Panc1 (cell line): ENCODE measurements at regions not wholly inside any gene's neighbourhood (a gene's known extent, or its start where the extent isn't known, plus 50 kb on each side); places are given as distances from the start of the nearest gene placed in this dataset.

ENCODE experiments used
- ATAC-seq: fragments of 200-7000 bp; cut with Tn5 transposase; 2 replicates; pipeline ENCODE4 v1.9.1; 2020; ENCODE audit warnings: mild to moderate bottlenecking, moderate library complexity
- BruUV-seq: library from RNA; stranded (reverse); fragments of 400-500 nt; replicated peaks from 2 replicates; lab custom pipeline; 2021; lab: Mats Ljungman, UMichigan
- CTCF ChIA-PET: fragments of 300-600 bp; sonication (Branson Sonifier 250); formaldehyde crosslinking; loops from one replicate; lab custom pipeline; 2022; ENCODE audit warnings: antibody characterized with exemption; lab: Charles Lee
- POLR2A ChIA-PET: fragments of 300-600 bp; sonication (Branson Sonifier 250); formaldehyde crosslinking; loops from one replicate; lab custom pipeline; 2022; ENCODE audit warnings: antibody characterized with exemption; lab: Charles Lee
- DNase-seq: peaks from one replicate; pipeline ENCODE4 v3.0.0-alpha.2; 2010; ENCODE audit warnings: low read depth, low spot score
- H3K27ac ChIP-seq: 2 replicates; pipeline ENCODE4 v1.5.1; 2011; ENCODE audit warnings: mild to moderate bottlenecking, low read length, inconsistent platforms
- H3K27me3 ChIP-seq: fragments of 200-500 bp; sonication (Bioruptor generic); 2 replicates; pipeline ENCODE4 v1.6.0; 2014; ENCODE audit warnings: low read length, inconsistent platforms; ENCODE audit not compliant: control insufficient read depth, insufficient read depth
- H3K36me3 ChIP-seq: fragments of 200-500 bp; sonication (Bioruptor generic); 2 replicates; pipeline ENCODE4 v1.5.1; 2014; ENCODE audit warnings: inconsistent platforms, mild to moderate bottlenecking, low read length, moderate library complexity; ENCODE audit not compliant: control insufficient read depth, insufficient read depth
- H3K4me1 ChIP-seq: 2 replicates; pipeline ENCODE4 v1.5.1; 2011; ENCODE audit warnings: inconsistent platforms, mild to moderate bottlenecking, low read length, moderate library complexity; ENCODE audit not compliant: control insufficient read depth, insufficient read depth
- H3K4me3 ChIP-seq, 2 experiments: 2 replicates each; pipeline ENCODE4 v1.5.1; 2011 to 2012; ENCODE audit warnings: low read depth in 2 of 2, low read length in 2 of 2, mild to moderate bottlenecking in 2 of 2, inconsistent platforms in 1 of 2, moderate library complexity in 1 of 2
- H3K9me3 ChIP-seq: fragments of 200-500 bp; sonication (Bioruptor generic); 2 replicates; pipeline ENCODE4 v1.5.1; 2014; ENCODE audit warnings: low read depth, mild to moderate bottlenecking, inconsistent platforms, low read length, moderate library complexity; ENCODE audit not compliant: control insufficient read depth, insufficient read depth
- POLR2AphosphoS5 ChIP-seq: IDR thresholded peaks from 2 replicates; pipeline ENCODE4 v1.6.1; 2012; ENCODE audit warnings: mild to moderate bottlenecking, low read depth, low read length, moderate library complexity
- SIN3A ChIP-seq: IDR thresholded peaks from 2 replicates; pipeline ENCODE4 v1.6.1; 2012; ENCODE audit warnings: low read depth, mild to moderate bottlenecking, low read length, moderate library complexity, borderline replicate concordance; ENCODE audit not compliant: insufficient read depth
- TCF7L2 ChIP-seq: IDR thresholded peaks from 2 replicates; pipeline ENCODE4 v1.6.1; 2011; ENCODE audit warnings: mild to moderate bottlenecking, low read depth, low read length, inconsistent platforms
- in situ Hi-C: cut with HindIII; loops from 2 replicates; pipeline ENCODE4 v1.10.0; 2016; ENCODE audit warnings: low sequenced_read_pairs, low pct_unique_long_range_greater_than_20kb
- intact Hi-C: fragments of 100-400 bp; cut with micrococcal nuclease; formaldehyde crosslinking; loops from one replicate; pipeline ENCODE4 v1.10.0; 2022; ENCODE audit not compliant: unreplicated experiment
- TF ChIP-seq, protein P1 (sequence below): fragments of 450-650 bp; IDR thresholded peaks from 2 replicates; pipeline ENCODE4 v1.5.1; 2017; ENCODE audit warnings: mild to moderate bottlenecking
- TF ChIP-seq, protein P2 (sequence below), 2 experiments: IDR thresholded peaks; 2 replicates each; pipeline ENCODE4 v1.6.1; 2011 to 2012; ENCODE audit warnings: low read depth in 2 of 2, control low read depth in 1 of 2, low read length in 1 of 2, mild to moderate bottlenecking in 1 of 2, moderate library complexity in 1 of 2; ENCODE audit not compliant: insufficient read depth in 1 of 2

GRCh38 chr4:13196721-13197120 lies 287.4 kb downstream of the RAB28 start:
- DNase-seq (no peak), ATAC-seq (no peak)
- BruUV-seq = no TSS peak
- no peaks in the 10 kb centered on the region for H3K9me3 ChIP-seq
- intact Hi-C loops (no loop called here), in situ Hi-C loops (no loop called here)
- TF ChIP-seq, protein P1, sequence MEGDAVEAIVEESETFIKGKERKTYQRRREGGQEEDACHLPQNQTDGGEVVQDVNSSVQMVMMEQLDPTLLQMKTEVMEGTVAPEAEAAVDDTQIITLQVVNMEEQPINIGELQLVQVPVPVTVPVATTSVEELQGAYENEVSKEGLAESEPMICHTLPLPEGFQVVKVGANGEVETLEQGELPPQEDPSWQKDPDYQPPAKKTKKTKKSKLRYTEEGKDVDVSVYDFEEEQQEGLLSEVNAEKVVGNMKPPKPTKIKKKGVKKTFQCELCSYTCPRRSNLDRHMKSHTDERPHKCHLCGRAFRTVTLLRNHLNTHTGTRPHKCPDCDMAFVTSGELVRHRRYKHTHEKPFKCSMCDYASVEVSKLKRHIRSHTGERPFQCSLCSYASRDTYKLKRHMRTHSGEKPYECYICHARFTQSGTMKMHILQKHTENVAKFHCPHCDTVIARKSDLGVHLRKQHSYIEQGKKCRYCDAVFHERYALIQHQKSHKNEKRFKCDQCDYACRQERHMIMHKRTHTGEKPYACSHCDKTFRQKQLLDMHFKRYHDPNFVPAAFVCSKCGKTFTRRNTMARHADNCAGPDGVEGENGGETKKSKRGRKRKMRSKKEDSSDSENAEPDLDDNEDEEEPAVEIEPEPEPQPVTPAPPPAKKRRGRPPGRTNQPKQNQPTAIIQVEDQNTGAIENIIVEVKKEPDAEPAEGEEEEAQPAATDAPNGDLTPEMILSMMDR = no peak
- TF ChIP-seq, protein P2, sequence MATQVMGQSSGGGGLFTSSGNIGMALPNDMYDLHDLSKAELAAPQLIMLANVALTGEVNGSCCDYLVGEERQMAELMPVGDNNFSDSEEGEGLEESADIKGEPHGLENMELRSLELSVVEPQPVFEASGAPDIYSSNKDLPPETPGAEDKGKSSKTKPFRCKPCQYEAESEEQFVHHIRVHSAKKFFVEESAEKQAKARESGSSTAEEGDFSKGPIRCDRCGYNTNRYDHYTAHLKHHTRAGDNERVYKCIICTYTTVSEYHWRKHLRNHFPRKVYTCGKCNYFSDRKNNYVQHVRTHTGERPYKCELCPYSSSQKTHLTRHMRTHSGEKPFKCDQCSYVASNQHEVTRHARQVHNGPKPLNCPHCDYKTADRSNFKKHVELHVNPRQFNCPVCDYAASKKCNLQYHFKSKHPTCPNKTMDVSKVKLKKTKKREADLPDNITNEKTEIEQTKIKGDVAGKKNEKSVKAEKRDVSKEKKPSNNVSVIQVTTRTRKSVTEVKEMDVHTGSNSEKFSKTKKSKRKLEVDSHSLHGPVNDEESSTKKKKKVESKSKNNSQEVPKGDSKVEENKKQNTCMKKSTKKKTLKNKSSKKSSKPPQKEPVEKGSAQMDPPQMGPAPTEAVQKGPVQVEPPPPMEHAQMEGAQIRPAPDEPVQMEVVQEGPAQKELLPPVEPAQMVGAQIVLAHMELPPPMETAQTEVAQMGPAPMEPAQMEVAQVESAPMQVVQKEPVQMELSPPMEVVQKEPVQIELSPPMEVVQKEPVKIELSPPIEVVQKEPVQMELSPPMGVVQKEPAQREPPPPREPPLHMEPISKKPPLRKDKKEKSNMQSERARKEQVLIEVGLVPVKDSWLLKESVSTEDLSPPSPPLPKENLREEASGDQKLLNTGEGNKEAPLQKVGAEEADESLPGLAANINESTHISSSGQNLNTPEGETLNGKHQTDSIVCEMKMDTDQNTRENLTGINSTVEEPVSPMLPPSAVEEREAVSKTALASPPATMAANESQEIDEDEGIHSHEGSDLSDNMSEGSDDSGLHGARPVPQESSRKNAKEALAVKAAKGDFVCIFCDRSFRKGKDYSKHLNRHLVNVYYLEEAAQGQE (IDR thresholded peaks at IDR 0.05; ENCODE audit: insufficient read depth in 1 of 2, low read depth in 2 of 2, low read length in 1 of 2) = no peak
- TF ChIP-seq TCF7L2 (no peak), SIN3A (no peak), POLR2AphosphoS5 (no peak)
- H3K27me3 ChIP-seq = no peaks in the 10 kb centered on the region
- no peaks in the 10 kb centered on the region for H3K36me3 ChIP-seq
- H3K27ac ChIP-seq = no peak overlapping the region
- no peaks in the 10 kb centered on the region for H3K4me1 ChIP-seq
- POLR2A ChIA-PET = no interaction called here
- no peak overlapping the region for H3K4me3 ChIP-seq
- CTCF ChIA-PET = no interaction called here

DNA sequence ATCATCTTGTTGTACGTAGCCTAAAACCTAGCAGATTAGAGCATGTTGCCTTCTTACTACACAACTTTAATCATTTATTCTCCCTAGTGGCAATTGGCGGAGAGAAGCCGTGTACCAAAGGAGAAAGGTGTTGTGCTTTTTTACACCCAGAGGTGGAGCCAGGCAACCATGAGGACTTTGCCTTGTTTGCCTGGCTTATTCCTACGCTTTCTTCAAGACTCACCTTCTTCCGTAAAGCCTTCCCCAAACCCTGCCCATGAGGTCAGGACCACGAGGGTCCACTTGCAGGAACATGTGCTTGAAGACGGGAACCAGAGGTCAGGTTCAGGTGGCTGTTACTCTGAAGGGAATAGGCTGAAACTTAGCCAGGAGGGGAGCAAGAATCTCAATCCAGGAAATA lies 290.5 kb downstream of the RAB28 start:
- Histone ChIP-seq H3K27ac (no peak overlapping the region), H3K27me3 (no peaks in the 10 kb centered on the region), H3K4me3 (no peak overlapping the region), H3K4me1 (no peaks in the 10 kb centered on the region), H3K9me3 (no peaks in the 10 kb centered on the region), H3K36me3 (no peaks in the 10 kb centered on the region)
- TF ChIP-seq, protein P2 (IDR thresholded peaks at IDR 0.05; ENCODE audit: insufficient read depth in 1 of 2, low read depth in 2 of 2, low read length in 1 of 2) = no peak
- TF ChIP-seq POLR2AphosphoS5 = no peak
- in situ Hi-C loops (no loop called here), intact Hi-C loops (no loop called here)
- ChIA-PET POLR2A (no interaction called here), CTCF (no interaction called here)
- no TSS peak for BruUV-seq
- DNase-seq (no peak), ATAC-seq (no peak)
